GM12872 (cell line): ENCODE measurements at regions not wholly inside any gene's neighbourhood (a gene's known extent, or its start where the extent isn't known, plus 50 kb on each side); places are given as distances from the start of the nearest gene placed in this dataset.

Source experiments
- CTCF ChIP-seq: IDR thresholded peaks from 3 replicates; pipeline ENCODE4 v1.5.1; 2011; ENCODE audit warnings: low read depth, mild to moderate bottlenecking, low read length, moderate library complexity; ENCODE audit not compliant: insufficient read depth

- no peak for TF ChIP-seq CTCF
Observed at GRCh38 chr14:23817164-23817767, 136.3 kb upstream of the DHRS4 start.

- TF ChIP-seq CTCF = no peak
Observed at GRCh38 chr14:23827100-23827892, 126.3 kb upstream of the DHRS4 start.

GRCh38 chr14:23828001-23828400, 125.6 kb upstream of the DHRS4 start:
- no peak for TF ChIP-seq CTCF

GRCh38 chr14:23828616-23829015, 125.0 kb upstream of the DHRS4 start:
- no peak for TF ChIP-seq CTCF

GRCh38 chr14:23829736-23830471, 123.7 kb upstream of the DHRS4 start:
- TF ChIP-seq CTCF = no peak

GRCh38 chr14:23831596-23831995, 122.0 kb upstream of the DHRS4 start:
- no peak for TF ChIP-seq CTCF

GRCh38 chr14:23861666-23862065, 91.9 kb upstream of the DHRS4 start:
- no peak for TF ChIP-seq CTCF
